Vagina (tissue), 2 donors: ENCODE measurements at regions not wholly inside any gene's neighbourhood (a gene's known extent, or its start where the extent isn't known, plus 50 kb on each side); places are given as distances from the start of the nearest gene placed in this dataset.

Experiments
- POLR2AphosphoS5 ChIP-seq, 2 donors: sonication (generic); formaldehyde crosslinking; IDR thresholded peaks; one replicate each; pipeline ENCODE4 v1.9.0; 2017; ENCODE audit warnings: antibody characterized with exemption in 2 of 2, mild to moderate bottlenecking in 2 of 2, low read depth in 1 of 2; ENCODE audit not compliant: insufficient read depth in 1 of 2
- TF ChIP-seq, protein P1 (sequence below), 3 experiments: fragments of 450-650 bp in 2 of 3; fragments of 200-600 bp in 1 of 3; sonication (generic) in 1 of 3; IDR thresholded peaks; one replicate each; pipeline ENCODE4 v1.5.1; 2017 to 2019; ENCODE audit warnings: antibody characterized with exemption in 3 of 3, mild to moderate bottlenecking in 2 of 3, moderate library complexity in 2 of 3

DNA sequence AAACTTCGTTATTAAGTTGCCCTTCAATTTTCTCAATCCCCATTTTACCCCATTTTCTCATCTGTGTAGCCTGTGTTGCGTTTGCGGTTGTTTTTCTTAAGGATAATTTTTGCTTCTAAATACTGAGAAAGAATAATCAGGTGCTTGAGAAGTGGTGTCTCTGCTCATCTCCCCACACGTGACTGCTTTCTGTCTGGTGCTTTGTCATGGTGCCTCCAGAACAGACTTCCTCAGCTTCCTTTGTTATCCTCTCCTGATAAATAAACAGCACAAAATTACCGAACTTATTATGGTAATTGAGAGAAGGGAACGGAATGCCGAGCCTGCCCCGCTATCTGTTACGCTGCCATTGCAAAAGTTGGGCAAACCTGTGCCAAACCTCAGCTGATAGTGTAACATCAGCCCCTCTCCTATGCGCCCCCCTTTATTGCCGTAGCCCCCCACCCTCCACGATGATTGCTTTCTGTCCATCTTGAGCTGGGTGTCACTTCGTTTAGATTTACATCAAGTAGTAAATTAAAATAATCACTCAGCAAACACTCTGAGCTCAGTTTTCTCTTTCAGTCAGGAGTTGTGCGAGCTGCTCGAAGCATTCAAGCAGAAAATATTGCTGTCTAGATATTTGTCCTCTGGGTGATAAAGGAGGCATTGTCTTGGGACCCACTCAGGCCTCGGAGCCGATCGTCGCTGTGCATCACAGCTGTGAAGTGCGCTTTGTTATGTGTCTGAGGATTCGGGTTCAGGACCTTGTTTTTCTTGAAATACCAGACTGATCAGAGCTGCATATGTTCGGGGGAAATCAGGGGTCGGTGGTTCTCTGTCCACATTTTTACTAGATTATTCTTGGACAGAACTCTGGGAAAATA, 1008.5 kb upstream of the FANCL start:
- no peak for TF ChIP-seq POLR2AphosphoS5 (IDR thresholded peaks at IDR 0.05; ENCODE audit: insufficient read depth in 1 of 2, low read depth in 1 of 2)
- TF ChIP-seq, protein P1, sequence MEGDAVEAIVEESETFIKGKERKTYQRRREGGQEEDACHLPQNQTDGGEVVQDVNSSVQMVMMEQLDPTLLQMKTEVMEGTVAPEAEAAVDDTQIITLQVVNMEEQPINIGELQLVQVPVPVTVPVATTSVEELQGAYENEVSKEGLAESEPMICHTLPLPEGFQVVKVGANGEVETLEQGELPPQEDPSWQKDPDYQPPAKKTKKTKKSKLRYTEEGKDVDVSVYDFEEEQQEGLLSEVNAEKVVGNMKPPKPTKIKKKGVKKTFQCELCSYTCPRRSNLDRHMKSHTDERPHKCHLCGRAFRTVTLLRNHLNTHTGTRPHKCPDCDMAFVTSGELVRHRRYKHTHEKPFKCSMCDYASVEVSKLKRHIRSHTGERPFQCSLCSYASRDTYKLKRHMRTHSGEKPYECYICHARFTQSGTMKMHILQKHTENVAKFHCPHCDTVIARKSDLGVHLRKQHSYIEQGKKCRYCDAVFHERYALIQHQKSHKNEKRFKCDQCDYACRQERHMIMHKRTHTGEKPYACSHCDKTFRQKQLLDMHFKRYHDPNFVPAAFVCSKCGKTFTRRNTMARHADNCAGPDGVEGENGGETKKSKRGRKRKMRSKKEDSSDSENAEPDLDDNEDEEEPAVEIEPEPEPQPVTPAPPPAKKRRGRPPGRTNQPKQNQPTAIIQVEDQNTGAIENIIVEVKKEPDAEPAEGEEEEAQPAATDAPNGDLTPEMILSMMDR (IDR thresholded peaks at IDR 0.05) = no peak
